ENCODE measurements at regions not wholly inside any gene's neighbourhood (a gene's known extent, or its start where the extent isn't known, plus 50 kb on each side); places are given as distances from the start of the nearest gene placed in this dataset.

- Histone ChIP-seq H2AFZ (ENCODE audit: control insufficient read depth, low read length) (no peak overlapping the region), H4K20me1 (ENCODE audit: control insufficient read depth, extremely low read depth, insufficient read depth, low read length) (no peaks in the 10 kb centered on the region), H3K36me3 (ENCODE audit: control insufficient read depth in 2 of 2, extremely low read depth in 1 of 2, insufficient read depth in 2 of 2, low read length in 2 of 2) (no peaks in the 10 kb centered on the region), H3K79me2 (ENCODE audit: control insufficient read depth, insufficient read depth, low read length) (no peaks in the 10 kb centered on the region), H3K4me3 (ENCODE audit: control insufficient read depth in 2 of 3, extremely low read depth in 1 of 3, insufficient read depth in 2 of 3, low read depth in 1 of 3, low read length in 3 of 3) (no peak overlapping the region), H3K4me1 (ENCODE audit: control insufficient read depth, extremely low read depth, insufficient read depth, low read length) (no peaks in the 10 kb centered on the region), H3K27ac (ENCODE audit: control insufficient read depth, insufficient read depth, low read length) (no peak overlapping the region), H3K4me2 (ENCODE audit: control insufficient read depth, extremely low read depth, insufficient read depth, low read depth, low read length) (no peak overlapping the region), H3K9me3 (ENCODE audit: control insufficient read depth, low read depth, low read length) (no peaks in the 10 kb centered on the region), H3K27me3 (ENCODE audit: control insufficient read depth, extremely low read depth, insufficient read depth, low read length) (no peaks in the 10 kb centered on the region), H3K9me1 (ENCODE audit: control insufficient read depth, extremely low read depth, insufficient read depth, low read length) (no peaks in the 10 kb centered on the region), H3K9ac (ENCODE audit: control insufficient read depth, extremely low read depth, insufficient read depth, low read length) (no peak overlapping the region)
- FAIRE-seq (no peak), DNase-seq (ENCODE audit: low read depth, low spot score) (no peak)
- dilution Hi-C loops (cut with MboI; ENCODE audit: extremely low pct_ligation_motif_present, low sequenced_read_pairs), result no loop called here
- TF ChIP-seq, protein P1, sequence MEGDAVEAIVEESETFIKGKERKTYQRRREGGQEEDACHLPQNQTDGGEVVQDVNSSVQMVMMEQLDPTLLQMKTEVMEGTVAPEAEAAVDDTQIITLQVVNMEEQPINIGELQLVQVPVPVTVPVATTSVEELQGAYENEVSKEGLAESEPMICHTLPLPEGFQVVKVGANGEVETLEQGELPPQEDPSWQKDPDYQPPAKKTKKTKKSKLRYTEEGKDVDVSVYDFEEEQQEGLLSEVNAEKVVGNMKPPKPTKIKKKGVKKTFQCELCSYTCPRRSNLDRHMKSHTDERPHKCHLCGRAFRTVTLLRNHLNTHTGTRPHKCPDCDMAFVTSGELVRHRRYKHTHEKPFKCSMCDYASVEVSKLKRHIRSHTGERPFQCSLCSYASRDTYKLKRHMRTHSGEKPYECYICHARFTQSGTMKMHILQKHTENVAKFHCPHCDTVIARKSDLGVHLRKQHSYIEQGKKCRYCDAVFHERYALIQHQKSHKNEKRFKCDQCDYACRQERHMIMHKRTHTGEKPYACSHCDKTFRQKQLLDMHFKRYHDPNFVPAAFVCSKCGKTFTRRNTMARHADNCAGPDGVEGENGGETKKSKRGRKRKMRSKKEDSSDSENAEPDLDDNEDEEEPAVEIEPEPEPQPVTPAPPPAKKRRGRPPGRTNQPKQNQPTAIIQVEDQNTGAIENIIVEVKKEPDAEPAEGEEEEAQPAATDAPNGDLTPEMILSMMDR (optimal IDR thresholded peaks at IDR 0.05 in 1 of 3, IDR thresholded peaks at IDR 0.05 in 1 of 3, conservative IDR thresholded peaks at IDR 0.05 in 1 of 3; ENCODE audit: extremely low read depth in 1 of 3, insufficient read depth in 2 of 3, low read length in 3 of 3), result no peak
- TF ChIP-seq EZH2 (IDR thresholded peaks at IDR 0.05; ENCODE audit: low read length), result no peak
These were observed 126.0 kb upstream of the GBE1 start for GRCh38 chr3:81887448-81887847.

DNA sequence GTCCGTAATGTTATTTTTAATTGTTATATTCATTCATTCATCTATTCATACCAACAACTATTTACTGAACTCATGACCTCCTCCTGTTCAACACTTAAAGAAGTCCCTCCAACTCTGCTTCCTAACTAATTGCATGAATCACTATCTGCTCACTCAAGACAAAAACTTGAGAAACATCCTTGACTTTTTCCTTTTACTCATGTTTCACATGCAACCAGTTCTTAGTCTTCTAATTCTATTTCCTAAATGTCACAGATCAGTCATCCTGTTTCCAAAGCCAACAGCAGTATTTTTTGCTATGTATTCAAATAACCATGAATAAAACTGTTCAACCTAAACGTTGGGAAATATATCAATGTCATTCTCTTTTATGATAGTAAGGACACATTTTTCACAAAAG is 124.6 kb upstream of the GBE1 start:
- H3K27ac ChIP-seq (ENCODE audit: control insufficient read depth, insufficient read depth, low read length), result no peak overlapping the region
- no peaks in the 10 kb centered on the region for H3K79me2 ChIP-seq (ENCODE audit: control insufficient read depth, insufficient read depth, low read length)
- DNase-seq (ENCODE audit: low read depth, low spot score) (no peak), FAIRE-seq (no peak)
- no peak overlapping the region for H3K9ac ChIP-seq (ENCODE audit: control insufficient read depth, extremely low read depth, insufficient read depth, low read length)
- dilution Hi-C loops (cut with MboI; ENCODE audit: extremely low pct_ligation_motif_present, low sequenced_read_pairs), result no loop called here
- H3K4me2 ChIP-seq (ENCODE audit: control insufficient read depth, extremely low read depth, insufficient read depth, low read depth, low read length), result no peak overlapping the region
- no peak for TF ChIP-seq EZH2 (IDR thresholded peaks at IDR 0.05; ENCODE audit: low read length)
- TF ChIP-seq, protein P1 (optimal IDR thresholded peaks at IDR 0.05 in 1 of 3, IDR thresholded peaks at IDR 0.05 in 1 of 3, conservative IDR thresholded peaks at IDR 0.05 in 1 of 3; ENCODE audit: extremely low read depth in 1 of 3, insufficient read depth in 2 of 3, low read length in 3 of 3), result no peak
- no peaks in the 10 kb centered on the region for H3K27me3 ChIP-seq (ENCODE audit: control insufficient read depth, extremely low read depth, insufficient read depth, low read length)
- H2AFZ ChIP-seq (ENCODE audit: control insufficient read depth, low read length), result no peak overlapping the region
- H3K4me3 ChIP-seq (ENCODE audit: control insufficient read depth in 2 of 3, extremely low read depth in 1 of 3, insufficient read depth in 2 of 3, low read depth in 1 of 3, low read length in 3 of 3), result no peak overlapping the region
- no peaks in the 10 kb centered on the region for H4K20me1 ChIP-seq (ENCODE audit: control insufficient read depth, extremely low read depth, insufficient read depth, low read length)
- no peaks in the 10 kb centered on the region for H3K9me1 ChIP-seq (ENCODE audit: control insufficient read depth, extremely low read depth, insufficient read depth, low read length)
- H3K4me1 ChIP-seq (ENCODE audit: control insufficient read depth, extremely low read depth, insufficient read depth, low read length), result no peaks in the 10 kb centered on the region
- no peaks in the 10 kb centered on the region for H3K9me3 ChIP-seq (ENCODE audit: control insufficient read depth, low read depth, low read length)
- H3K36me3 ChIP-seq (ENCODE audit: control insufficient read depth in 2 of 2, extremely low read depth in 1 of 2, insufficient read depth in 2 of 2, low read length in 2 of 2), result no peaks in the 10 kb centered on the region

Measured in keratinocyte (primary cell).